SU-DHL-6 (cell line): ENCODE measurements at regions not wholly inside any gene's neighbourhood (a gene's known extent, or its start where the extent isn't known, plus 50 kb on each side); places are given as distances from the start of the nearest gene placed in this dataset.
"Not testable (repeated sequence)": the region's sequence is repeated elsewhere in the genome, so short reads cannot be mapped to it uniquely, and the experiment has no call there.

Experiments
- H2AFZ ChIP-seq: fragments of 200-600 bp; sonication (generic); 2 replicates; pipeline ENCODE4 v1.6.1; 2014; ENCODE audit warnings: low read depth, mild to moderate bottlenecking, moderate library complexity, mixed read lengths, antibody characterized with exemption, low read length; ENCODE audit not compliant: severe bottlenecking
- H3F3A ChIP-seq: fragments of 200-600 bp; shearing (Covaris generic); 2 replicates; pipeline ENCODE4 v1.6.0; 2016; ENCODE audit warnings: antibody characterized with exemption, mild to moderate bottlenecking; ENCODE audit not compliant: insufficient read depth
- H3K27ac ChIP-seq: fragments of 200-600 bp; sonication (generic); 2 replicates; pipeline ENCODE4 v1.5.1; 2016; ENCODE audit warnings: low read depth, mild to moderate bottlenecking, low read length, moderate library complexity, mixed read lengths
- H3K27me3 ChIP-seq: fragments of 200-600 bp; sonication (generic), shearing (Covaris generic); 2 replicates; pipeline ENCODE4 v1.6.0; 2014; ENCODE audit warnings: mild to moderate bottlenecking, low read length
- H3K36me3 ChIP-seq: fragments of 200-600 bp; sonication (generic); 2 replicates; pipeline ENCODE4 v1.6.1; 2014; ENCODE audit warnings: mild to moderate bottlenecking, low read length, mixed read lengths
- H3K4me2 ChIP-seq: fragments of 300-600, 200-600 bp; shearing (Covaris generic), sonication (generic); 2 replicates; pipeline ENCODE4 v1.6.0; 2014; ENCODE audit warnings: low read length, low read depth, mild to moderate bottlenecking; ENCODE audit not compliant: poor library complexity, severe bottlenecking
- H3K4me3 ChIP-seq: fragments of 200-600 bp; sonication (generic); 2 replicates; pipeline ENCODE4 v1.5.1; 2014; ENCODE audit warnings: antibody characterized with exemption, low read length, mild to moderate bottlenecking, mixed read lengths; ENCODE audit not compliant: insufficient read depth, poor library complexity, severe bottlenecking
- H3K79me2 ChIP-seq: fragments of 200-600 bp; sonication (generic); 2 replicates; pipeline ENCODE4 v1.6.1; 2014; ENCODE audit warnings: mild to moderate bottlenecking, low read length, moderate library complexity; ENCODE audit not compliant: insufficient read depth
- H3K9ac ChIP-seq: fragments of 200-600 bp; sonication (generic); 2 replicates; pipeline ENCODE4 v1.7.0; 2014; ENCODE audit warnings: mild to moderate bottlenecking, low read length
- H3K9me2 ChIP-seq: fragments of 200-600 bp; sonication (generic); replicated peaks from 2 replicates; pipeline ENCODE4 v1.6.1; 2014; ENCODE audit warnings: low read length; ENCODE audit not compliant: insufficient read depth
- H3K9me3 ChIP-seq: fragments of 200-600 bp; sonication (generic); 2 replicates; pipeline ENCODE4 v1.6.1; 2014; ENCODE audit warnings: low read length, mixed read lengths; ENCODE audit not compliant: insufficient read depth
- H4K20me1 ChIP-seq: fragments of 200-600 bp; sonication (generic); 2 replicates; pipeline ENCODE4 v1.6.1; 2014; ENCODE audit warnings: low read depth, mild to moderate bottlenecking, antibody characterized with exemption, low read length, moderate library complexity, mixed read lengths
- EZH2phosphoT487 ChIP-seq: fragments of 200-600 bp; sonication (generic), shearing (Covaris generic); conservative IDR thresholded peaks from 2 replicates; pipeline ENCODE4 v1.6.1; 2018; ENCODE audit warnings: mild to moderate bottlenecking, antibody characterized with exemption, low read length, moderate library complexity, mixed read lengths
- TF ChIP-seq, protein P1 (sequence below): fragments of 200-600 bp; sonication (generic); IDR thresholded peaks from one replicate; pipeline ENCODE4 v1.5.1; 2017; ENCODE audit warnings: antibody characterized with exemption, mild to moderate bottlenecking, low read length, moderate library complexity; ENCODE audit not compliant: insufficient read depth, poor library complexity, severe bottlenecking

DNA sequence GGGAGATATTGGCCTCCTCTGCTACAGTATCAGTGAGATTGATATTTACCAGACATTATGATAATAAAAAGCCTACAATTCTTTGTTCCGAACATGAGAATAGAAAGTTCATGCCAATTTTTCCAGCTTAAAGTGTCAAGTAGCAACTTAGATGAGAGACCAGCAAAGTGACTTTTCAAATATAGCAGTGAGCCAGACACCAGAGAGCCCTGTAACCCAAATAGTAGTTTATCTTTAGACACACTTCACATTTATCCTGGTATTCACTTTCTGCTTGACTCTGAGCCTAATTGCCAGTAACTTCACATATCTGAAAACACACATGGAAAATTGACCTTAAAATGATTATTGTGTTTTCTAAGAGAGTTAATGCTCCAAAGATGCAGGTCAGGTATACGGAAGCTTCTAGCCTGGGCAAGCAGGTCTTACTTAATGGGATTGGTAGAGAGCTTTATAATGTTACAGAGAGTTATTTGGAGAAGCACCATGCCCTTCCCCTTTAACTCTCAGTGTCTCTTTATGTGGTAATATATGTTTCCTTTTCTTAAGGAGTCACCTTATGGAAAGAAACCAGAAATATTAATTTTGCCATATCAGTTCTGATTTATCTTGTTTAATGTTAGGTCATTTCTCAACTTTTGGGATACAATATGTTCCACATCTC, 852.3 kb upstream of the CHORDC1 start:
- Histone ChIP-seq H2AFZ (no peak overlapping the region), H3K9ac (no peak overlapping the region), H3K79me2 (no peaks in the 10 kb centered on the region), H3F3A (no peaks in the 10 kb centered on the region), H3K27me3 (no peaks in the 10 kb centered on the region), H3K4me2 (no peak overlapping the region), H4K20me1 (no peaks in the 10 kb centered on the region), H3K36me3 (no peaks in the 10 kb centered on the region), H3K9me3 (no peaks in the 10 kb centered on the region), H3K4me3 (no peak overlapping the region), H3K9me2 (no peaks in the 10 kb centered on the region), H3K27ac (no peak overlapping the region)
- TF ChIP-seq, protein P1, sequence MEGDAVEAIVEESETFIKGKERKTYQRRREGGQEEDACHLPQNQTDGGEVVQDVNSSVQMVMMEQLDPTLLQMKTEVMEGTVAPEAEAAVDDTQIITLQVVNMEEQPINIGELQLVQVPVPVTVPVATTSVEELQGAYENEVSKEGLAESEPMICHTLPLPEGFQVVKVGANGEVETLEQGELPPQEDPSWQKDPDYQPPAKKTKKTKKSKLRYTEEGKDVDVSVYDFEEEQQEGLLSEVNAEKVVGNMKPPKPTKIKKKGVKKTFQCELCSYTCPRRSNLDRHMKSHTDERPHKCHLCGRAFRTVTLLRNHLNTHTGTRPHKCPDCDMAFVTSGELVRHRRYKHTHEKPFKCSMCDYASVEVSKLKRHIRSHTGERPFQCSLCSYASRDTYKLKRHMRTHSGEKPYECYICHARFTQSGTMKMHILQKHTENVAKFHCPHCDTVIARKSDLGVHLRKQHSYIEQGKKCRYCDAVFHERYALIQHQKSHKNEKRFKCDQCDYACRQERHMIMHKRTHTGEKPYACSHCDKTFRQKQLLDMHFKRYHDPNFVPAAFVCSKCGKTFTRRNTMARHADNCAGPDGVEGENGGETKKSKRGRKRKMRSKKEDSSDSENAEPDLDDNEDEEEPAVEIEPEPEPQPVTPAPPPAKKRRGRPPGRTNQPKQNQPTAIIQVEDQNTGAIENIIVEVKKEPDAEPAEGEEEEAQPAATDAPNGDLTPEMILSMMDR: no peak
- TF ChIP-seq EZH2phosphoT487: no peak

DNA sequence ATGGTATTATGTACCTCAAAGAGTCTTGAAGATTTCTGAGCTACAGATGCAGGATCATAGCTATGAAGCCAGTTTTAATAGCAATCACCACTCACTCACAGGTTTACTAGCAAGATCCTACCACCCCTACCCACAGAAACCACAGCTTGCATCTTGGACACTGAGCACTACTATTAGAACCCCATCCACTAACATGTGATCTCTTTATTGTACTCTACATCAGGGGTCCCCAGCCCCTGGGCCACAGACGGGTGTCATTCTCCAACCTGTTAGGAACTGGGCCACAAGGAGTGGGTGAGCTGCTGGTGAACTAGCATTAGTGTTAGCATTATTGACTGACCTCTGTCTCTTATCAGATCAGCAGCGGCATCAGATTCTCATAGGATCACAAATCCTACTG, 844.8 kb upstream of the CHORDC1 start:
- Histone ChIP-seq H3K9me2 (no peaks in the 10 kb centered on the region), H3K36me3 (no peaks in the 10 kb centered on the region), H2AFZ (no peak overlapping the region), H3K27ac (no peak overlapping the region), H3F3A (no peaks in the 10 kb centered on the region), H3K4me2 (no peak overlapping the region), H3K79me2 (no peaks in the 10 kb centered on the region), H3K9ac (no peak overlapping the region), H3K9me3 (no peaks in the 10 kb centered on the region), H3K27me3 (no peaks in the 10 kb centered on the region), H4K20me1 (no peaks in the 10 kb centered on the region), H3K4me3 (no peak overlapping the region)
- TF ChIP-seq, protein P1: no peak
- no peak for TF ChIP-seq EZH2phosphoT487

DNA sequence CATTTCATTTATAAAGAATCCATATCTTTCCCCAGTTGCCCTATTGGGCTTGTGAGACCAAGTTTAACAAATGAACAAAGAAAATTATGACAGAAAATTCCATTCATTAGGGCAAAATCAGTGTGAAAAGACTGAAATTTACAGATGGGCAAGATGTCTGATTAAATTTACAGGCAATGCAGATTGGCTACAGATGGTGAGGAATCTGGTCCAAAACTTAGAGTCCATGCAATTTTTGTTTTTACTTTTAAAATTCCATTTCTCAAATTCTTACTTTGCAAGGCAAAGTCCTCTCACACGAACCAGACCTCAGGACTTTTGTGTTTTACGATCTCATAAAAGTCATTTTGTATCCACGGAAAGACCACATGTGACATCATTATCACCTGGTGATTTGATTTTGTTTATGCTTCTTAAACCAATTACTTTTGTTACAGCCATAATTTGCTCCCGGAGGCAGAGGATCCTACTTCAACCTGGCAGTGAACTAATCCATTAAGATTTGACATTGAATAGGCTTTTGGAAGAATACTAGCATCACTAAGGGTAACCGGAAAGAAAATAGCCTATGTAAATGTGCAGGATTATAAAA, 843.7 kb upstream of the CHORDC1 start:
- H3K79me2 ChIP-seq: no peaks in the 10 kb centered on the region
- H3K9ac ChIP-seq: no peak overlapping the region
- no peak overlapping the region for H3K4me2 ChIP-seq
- TF ChIP-seq, protein P1: no peak
- no peak for TF ChIP-seq EZH2phosphoT487
- H3K27ac ChIP-seq: no peak overlapping the region
- H3K4me3 ChIP-seq: no peak overlapping the region
- H2AFZ ChIP-seq: no peak overlapping the region
- no peaks in the 10 kb centered on the region for H3F3A ChIP-seq
- no peaks in the 10 kb centered on the region for H3K36me3 ChIP-seq
- no peaks in the 10 kb centered on the region for H4K20me1 ChIP-seq
- no peaks in the 10 kb centered on the region for H3K9me3 ChIP-seq
- H3K9me2 ChIP-seq: no peaks in the 10 kb centered on the region
- no peaks in the 10 kb centered on the region for H3K27me3 ChIP-seq

DNA sequence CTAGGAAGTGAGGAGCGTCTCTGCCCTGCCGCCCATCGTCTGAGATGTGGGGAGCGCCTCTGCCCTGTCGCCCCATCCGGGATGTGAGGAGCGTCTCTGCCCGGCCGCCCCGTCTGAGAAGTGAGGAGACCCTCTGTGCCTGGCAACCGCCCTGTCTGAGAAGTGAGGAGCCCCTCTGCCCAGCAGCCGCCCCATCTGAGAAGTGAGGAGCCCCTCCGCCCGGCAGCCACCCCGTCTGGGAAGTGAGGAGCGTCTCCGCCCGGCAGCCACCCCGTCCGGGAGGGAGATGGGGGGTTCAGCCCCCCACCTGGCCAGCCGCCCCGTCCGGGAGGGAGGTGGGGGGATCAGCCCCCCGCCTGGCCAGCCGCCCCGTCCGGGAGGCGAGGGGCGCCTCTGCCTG, 840.5 kb upstream of the CHORDC1 start:
- not testable (repeated sequence) for H3K9me3 ChIP-seq, H4K20me1 ChIP-seq, H3F3A ChIP-seq, H3K27me3 ChIP-seq, H3K4me2 ChIP-seq, H3K36me3 ChIP-seq, H3K27ac ChIP-seq, H3K4me3 ChIP-seq, H3K9me2 ChIP-seq, H2AFZ ChIP-seq, H3K9ac ChIP-seq, H3K79me2 ChIP-seq
